ENCODE measurements at regions not wholly inside any gene's neighbourhood (a gene's known extent, or its start where the extent isn't known, plus 50 kb on each side); places are given as distances from the start of the nearest gene placed in this dataset.
"Not testable (repeated sequence)": the region's sequence is repeated elsewhere in the genome, so short reads cannot be mapped to it uniquely, and the experiment has no call there.

- TF ChIP-seq, protein P1, sequence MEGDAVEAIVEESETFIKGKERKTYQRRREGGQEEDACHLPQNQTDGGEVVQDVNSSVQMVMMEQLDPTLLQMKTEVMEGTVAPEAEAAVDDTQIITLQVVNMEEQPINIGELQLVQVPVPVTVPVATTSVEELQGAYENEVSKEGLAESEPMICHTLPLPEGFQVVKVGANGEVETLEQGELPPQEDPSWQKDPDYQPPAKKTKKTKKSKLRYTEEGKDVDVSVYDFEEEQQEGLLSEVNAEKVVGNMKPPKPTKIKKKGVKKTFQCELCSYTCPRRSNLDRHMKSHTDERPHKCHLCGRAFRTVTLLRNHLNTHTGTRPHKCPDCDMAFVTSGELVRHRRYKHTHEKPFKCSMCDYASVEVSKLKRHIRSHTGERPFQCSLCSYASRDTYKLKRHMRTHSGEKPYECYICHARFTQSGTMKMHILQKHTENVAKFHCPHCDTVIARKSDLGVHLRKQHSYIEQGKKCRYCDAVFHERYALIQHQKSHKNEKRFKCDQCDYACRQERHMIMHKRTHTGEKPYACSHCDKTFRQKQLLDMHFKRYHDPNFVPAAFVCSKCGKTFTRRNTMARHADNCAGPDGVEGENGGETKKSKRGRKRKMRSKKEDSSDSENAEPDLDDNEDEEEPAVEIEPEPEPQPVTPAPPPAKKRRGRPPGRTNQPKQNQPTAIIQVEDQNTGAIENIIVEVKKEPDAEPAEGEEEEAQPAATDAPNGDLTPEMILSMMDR (IDR thresholded peaks at IDR 0.05; ENCODE audit: control insufficient read depth, insufficient read depth, low read depth, low read length, missing control alignments) = no peak
- H3K4me3 ChIP-seq (ENCODE audit: control insufficient read depth, low read depth, low read length) = no peak overlapping the region
- no peak for DNase-seq (ENCODE audit: low read depth)
Measured at GRCh38 chr2:228919808-228920207, 351.3 kb downstream of the PID1 start.

DNA sequence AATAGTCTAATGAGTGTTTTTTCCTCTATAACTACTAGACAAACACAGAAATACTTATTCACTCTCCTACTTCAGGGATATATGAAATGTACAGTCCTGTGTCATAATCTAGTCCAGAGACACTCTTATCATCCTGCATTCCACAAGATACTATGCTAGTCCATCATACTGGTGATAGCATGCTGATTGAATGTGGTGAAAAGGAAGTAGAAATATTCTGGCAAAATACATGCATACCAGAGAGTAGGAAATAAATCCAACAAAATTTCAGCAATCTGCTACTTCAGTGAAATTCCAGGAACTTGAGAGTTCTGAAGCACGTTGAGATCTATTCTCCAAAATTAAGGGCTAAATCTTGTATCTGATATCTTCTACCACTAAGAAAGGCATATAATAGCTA, 353.9 kb downstream of the PID1 start:
- TF ChIP-seq, protein P1 (IDR thresholded peaks at IDR 0.05; ENCODE audit: control insufficient read depth, insufficient read depth, low read depth, low read length, missing control alignments) = no peak
- no peak overlapping the region for H3K4me3 ChIP-seq (ENCODE audit: control insufficient read depth, low read depth, low read length)
- DNase-seq (ENCODE audit: low read depth) = no peak

- DNase-seq (ENCODE audit: low read depth) = no peak
- H3K4me3 ChIP-seq (ENCODE audit: control insufficient read depth, low read depth, low read length) = no peak overlapping the region
- TF ChIP-seq, protein P1 (IDR thresholded peaks at IDR 0.05; ENCODE audit: control insufficient read depth, insufficient read depth, low read depth, low read length, missing control alignments) = no peak
Measured at GRCh38 chr2:228916416-228917090, 354.5 kb downstream of the PID1 start.

DNA sequence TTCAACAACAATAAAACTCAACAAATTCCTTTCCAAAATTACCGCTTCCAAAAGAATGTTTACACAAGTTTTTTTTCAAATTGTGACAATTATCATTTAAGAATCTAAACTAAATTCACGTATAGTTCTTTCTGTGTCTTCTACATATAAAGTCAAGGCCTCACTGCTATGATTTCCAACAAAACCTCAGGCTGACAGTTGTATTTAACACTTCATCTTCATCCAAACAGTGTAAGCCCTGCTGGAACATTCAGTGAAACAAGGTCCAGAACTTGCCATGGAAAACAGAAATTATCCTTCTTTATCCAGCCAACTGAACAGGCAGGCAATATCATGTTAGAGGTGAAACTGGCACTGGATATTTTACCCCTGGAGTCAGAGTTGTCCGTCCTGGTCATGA, 357.9 kb downstream of the PID1 start:
- TF ChIP-seq, protein P1 (IDR thresholded peaks at IDR 0.05; ENCODE audit: control insufficient read depth, insufficient read depth, low read depth, low read length, missing control alignments) = no peak
- H3K4me3 ChIP-seq (ENCODE audit: control insufficient read depth, low read depth, low read length) = no peak overlapping the region
- no peak for DNase-seq (ENCODE audit: low read depth)

- not testable (repeated sequence) for H3K4me3 ChIP-seq (ENCODE audit: control insufficient read depth, low read depth, low read length); DNase-seq (ENCODE audit: low read depth)
Measured at GRCh38 chr2:228910872-228911271, 360.2 kb downstream of the PID1 start.

- H3K4me3 ChIP-seq (ENCODE audit: control insufficient read depth, low read depth, low read length) = no peak overlapping the region
- TF ChIP-seq, protein P1 (IDR thresholded peaks at IDR 0.05; ENCODE audit: control insufficient read depth, insufficient read depth, low read depth, low read length, missing control alignments) = no peak
- DNase-seq (ENCODE audit: low read depth) = no peak
Measured at GRCh38 chr2:228902176-228902575, 368.9 kb downstream of the PID1 start.

GRCh38 chr2:228901531-228901930, 369.6 kb downstream of the PID1 start:
- DNase-seq (ENCODE audit: low read depth) = no peak
- TF ChIP-seq, protein P1 (IDR thresholded peaks at IDR 0.05; ENCODE audit: control insufficient read depth, insufficient read depth, low read depth, low read length, missing control alignments) = no peak

More at GRCh38 chr2:228901531-228901930, 369.6 kb downstream of the PID1 start:
- no peak overlapping the region for H3K4me3 ChIP-seq (ENCODE audit: control insufficient read depth, low read depth, low read length)

All from AG09309 (cell line).